ENCODE measurements at regions not wholly inside any gene's neighbourhood (a gene's known extent, or its start where the extent isn't known, plus 50 kb on each side); places are given as distances from the start of the nearest gene placed in this dataset.
A peak's percentile ranks its signal among the peaks of the same experiment; 100 is the strongest.

DNA sequence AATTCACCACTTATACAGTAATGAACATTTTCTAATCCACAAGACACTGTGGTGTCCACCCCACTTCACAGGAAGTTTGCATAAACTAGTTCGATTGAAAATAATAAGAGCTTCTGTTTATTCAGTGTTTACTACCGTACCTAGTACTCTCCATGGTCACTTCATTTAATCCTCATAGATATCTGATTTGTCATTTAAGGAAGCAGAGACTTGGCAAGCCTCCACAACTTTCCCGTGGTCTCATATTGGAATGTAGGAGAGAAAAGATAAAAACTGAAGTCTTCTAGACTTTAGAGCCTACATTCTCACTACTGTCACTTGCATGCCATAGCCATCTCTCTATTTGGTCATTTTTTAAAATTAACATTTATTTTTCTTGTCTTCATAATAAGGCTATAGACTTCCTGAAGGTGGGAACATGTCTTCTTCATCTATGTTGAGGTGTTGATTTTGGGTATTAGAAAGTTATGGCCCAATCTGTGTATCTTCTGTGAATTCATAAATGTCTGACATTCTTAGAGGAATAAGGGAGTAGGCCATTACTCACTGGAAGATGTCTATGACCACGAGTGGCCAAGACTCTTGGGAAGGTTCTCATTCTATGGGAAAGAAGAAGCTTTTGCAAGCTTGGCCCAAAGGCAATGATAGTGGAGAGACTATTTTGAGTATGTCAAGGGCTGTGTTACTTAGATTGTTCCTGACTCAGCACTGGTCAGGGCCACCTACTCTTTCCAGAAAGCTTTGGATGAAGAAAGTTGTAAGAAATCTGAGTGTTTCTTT lies 423.7 kb downstream of the LRIG3 start:
- no peaks in the 10 kb centered on the region for H4K20me1 ChIP-seq
- no peak for TF ChIP-seq Cebpa-rat (IDR thresholded peaks at IDR 0.05)
- no peak overlapping the region for H3K9ac ChIP-seq
- no peak overlapping the region for H3K4me2 ChIP-seq
- H3K27ac ChIP-seq = no peak overlapping the region
- no peaks in the 10 kb centered on the region for H3K4me1 ChIP-seq
- H3K4me3 ChIP-seq = no peak overlapping the region
- H3K36me3 ChIP-seq = no peaks in the 10 kb centered on the region
- H3K9me3 ChIP-seq (replicated peaks in 1 of 11) = no peaks in the 10 kb centered on the region
- no peaks in the 10 kb centered on the region for H3K27me3 ChIP-seq

DNA sequence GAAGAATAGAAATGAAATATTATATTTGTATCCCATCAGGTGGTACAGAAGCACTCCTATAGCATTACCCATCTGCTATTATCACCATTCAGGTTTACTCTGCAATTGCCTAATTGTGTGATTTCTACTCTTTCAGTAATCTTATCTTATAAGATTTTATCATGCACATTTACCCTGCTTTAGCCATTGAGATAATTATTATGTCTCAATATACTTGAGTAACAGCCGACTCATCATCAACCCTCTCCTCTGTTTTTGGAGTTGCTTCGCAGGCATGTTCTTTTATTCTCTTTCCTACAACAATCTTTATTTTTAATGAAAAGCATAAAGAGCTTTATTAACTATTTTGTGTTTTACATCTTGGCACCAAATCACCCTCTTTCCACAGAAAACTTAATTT lies 419.9 kb downstream of the LRIG3 start:
- H3K36me3 ChIP-seq = no peaks in the 10 kb centered on the region
- H3K4me2 ChIP-seq = no peak overlapping the region
- no peaks in the 10 kb centered on the region for H3K4me1 ChIP-seq
- no peak overlapping the region for H3K4me3 ChIP-seq
- no peak overlapping the region for H3K27ac ChIP-seq
- H4K20me1 ChIP-seq = no peaks in the 10 kb centered on the region
- no peaks in the 10 kb centered on the region for H3K27me3 ChIP-seq
- no peak for TF ChIP-seq Cebpa-rat (IDR thresholded peaks at IDR 0.05)
- H3K9me3 ChIP-seq (replicated peaks in 1 of 11) = no peaks in the 10 kb centered on the region
- no peak overlapping the region for H3K9ac ChIP-seq

DNA sequence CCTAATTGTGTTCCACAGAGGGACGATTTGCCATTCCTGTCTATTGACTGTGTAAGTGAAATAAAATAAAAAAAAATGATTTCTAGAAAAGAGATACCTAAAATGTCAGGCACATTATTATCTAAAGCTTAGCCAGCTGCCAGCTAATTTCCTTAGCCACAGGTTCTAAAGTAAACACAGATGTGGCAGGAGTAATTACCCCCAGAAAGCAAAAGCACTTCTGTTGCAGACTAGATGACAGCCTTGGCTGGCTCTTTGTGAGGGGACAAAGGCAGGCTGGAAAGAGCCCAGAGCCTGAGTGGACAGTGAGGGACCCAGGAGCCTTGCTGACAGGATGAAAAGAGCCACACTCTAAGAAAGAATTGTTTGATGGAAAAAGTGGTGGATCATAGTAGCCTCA lies 418.1 kb downstream of the LRIG3 start:
- Histone ChIP-seq H3K4me1 (no peaks in the 10 kb centered on the region), H3K27ac (no peak overlapping the region), H4K20me1 (no peaks in the 10 kb centered on the region), H3K27me3 (no peaks in the 10 kb centered on the region), H3K9ac (no peak overlapping the region), H3K36me3 (no peaks in the 10 kb centered on the region), H3K4me3 (no peak overlapping the region), H3K4me2 (no peak overlapping the region), H3K9me3 (replicated peaks in 1 of 11) (no peaks in the 10 kb centered on the region)
- no peak for TF ChIP-seq Cebpa-rat (IDR thresholded peaks at IDR 0.05)

DNA sequence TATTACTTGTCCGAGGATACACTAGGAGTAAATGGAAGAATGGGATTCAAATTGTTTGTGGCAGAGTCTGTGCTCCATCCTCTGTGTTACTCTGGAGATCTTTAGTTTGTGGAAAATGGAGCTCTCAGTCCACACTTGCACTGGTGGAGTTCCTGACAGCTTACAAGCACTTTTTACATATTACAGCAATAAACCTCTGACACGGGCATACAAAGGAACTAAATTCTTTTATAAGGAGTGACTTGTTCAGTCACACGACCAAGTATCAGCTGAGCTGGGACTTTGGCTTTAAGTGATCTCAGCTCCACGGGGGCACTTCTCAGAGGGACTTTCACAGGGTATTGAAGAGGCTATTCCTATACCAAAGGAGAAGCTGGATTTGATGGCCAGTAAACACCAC lies 417.5 kb downstream of the LRIG3 start:
- H3K9me3 ChIP-seq (replicated peaks in 1 of 11) = no peaks in the 10 kb centered on the region
- no peak overlapping the region for H3K9ac ChIP-seq
- no peaks in the 10 kb centered on the region for H4K20me1 ChIP-seq
- no peak for TF ChIP-seq Cebpa-rat (IDR thresholded peaks at IDR 0.05)
- no peak overlapping the region for H3K27ac ChIP-seq
- H3K4me2 ChIP-seq = no peak overlapping the region
- H3K4me1 ChIP-seq = no peaks in the 10 kb centered on the region
- no peaks in the 10 kb centered on the region for H3K27me3 ChIP-seq
- no peaks in the 10 kb centered on the region for H3K36me3 ChIP-seq
- no peak overlapping the region for H3K4me3 ChIP-seq

DNA sequence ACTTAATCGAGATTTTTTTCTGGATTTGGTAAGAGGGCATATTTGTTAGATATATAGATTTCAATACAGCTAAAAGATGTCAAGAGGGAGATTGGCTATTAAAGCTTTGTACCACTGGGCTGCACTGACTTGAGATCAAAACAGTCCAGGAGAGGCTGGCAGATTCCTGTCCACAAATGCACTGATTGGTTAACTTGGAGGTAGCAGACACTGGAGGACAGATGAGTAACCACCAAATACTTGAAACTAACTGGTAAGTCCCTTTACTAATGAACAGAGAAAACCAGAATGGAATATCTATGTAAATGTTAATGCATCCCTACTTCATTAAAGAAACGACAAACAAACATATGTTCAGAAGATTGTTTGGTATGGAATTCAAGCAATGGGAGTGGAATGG lies 416.6 kb downstream of the LRIG3 start:
- no peak for TF ChIP-seq Cebpa-rat (IDR thresholded peaks at IDR 0.05)

DNA sequence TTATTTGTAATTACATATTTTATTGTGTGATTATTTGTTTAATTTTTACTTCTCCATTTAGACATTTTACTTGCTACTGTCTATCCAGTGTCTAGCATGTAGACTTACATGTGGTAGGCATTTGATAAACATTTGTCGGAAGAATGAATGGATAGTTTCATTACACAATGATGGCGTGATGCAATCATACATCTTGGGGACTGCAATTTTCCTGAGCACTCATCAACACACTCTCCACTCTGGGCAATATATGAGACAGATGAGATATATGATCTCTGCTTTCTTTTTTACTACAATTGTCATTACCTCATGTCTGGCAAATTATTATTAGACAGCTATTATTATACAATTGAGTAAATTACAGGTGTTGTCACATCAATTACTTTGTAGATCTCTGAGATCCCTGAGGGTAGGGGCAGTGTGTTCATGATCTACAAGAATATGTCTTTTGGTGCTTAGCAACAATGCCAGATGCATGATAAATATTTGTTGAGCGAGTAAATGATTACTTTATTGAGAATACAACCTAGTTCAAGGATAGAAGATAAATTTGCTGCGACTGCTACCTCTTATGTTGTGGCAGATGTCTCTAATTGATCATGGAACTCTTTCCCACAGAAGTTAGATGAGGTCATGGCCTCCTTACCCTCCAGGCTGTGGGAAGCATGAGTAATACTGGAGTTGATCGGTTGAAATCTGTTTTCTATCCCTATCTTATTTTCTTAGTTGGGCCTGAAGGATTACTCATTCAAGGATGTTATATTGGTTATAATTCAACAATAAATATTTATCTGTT lies 416.0 kb downstream of the LRIG3 start:
- no peak for TF ChIP-seq Cebpa-rat (IDR thresholded peaks at IDR 0.05)
- no peak overlapping the region for H3K4me3 ChIP-seq
- H3K27ac ChIP-seq = no peak overlapping the region
- H3K4me1 ChIP-seq = peaks cover 0 to 5% (median 0%) of the 10 kb centered on the region in 10 experiments; a peak in 3 of 20 replicates
- H3K9ac ChIP-seq = no peak overlapping the region
- H3K27me3 ChIP-seq = no peaks in the 10 kb centered on the region
- H3K9me3 ChIP-seq (replicated peaks in 1 of 11) = peaks cover 0 to 4% (median 0%) of the 10 kb centered on the region in 11 experiments; a peak in 2 of 22 replicates
- no peak overlapping the region for H3K4me2 ChIP-seq
- H3K36me3 ChIP-seq = no peaks in the 10 kb centered on the region
- no peaks in the 10 kb centered on the region for H4K20me1 ChIP-seq

More for the DNA sequence above, 416.6 kb downstream of the LRIG3 start:
- H3K9me3 ChIP-seq (replicated peaks in 1 of 11) = no peaks in the 10 kb centered on the region
- no peak overlapping the region for H3K4me3 ChIP-seq
- H3K27ac ChIP-seq = no peak overlapping the region
- H3K4me1 ChIP-seq = no peaks in the 10 kb centered on the region
- no peak overlapping the region for H3K9ac ChIP-seq
- H3K27me3 ChIP-seq = no peaks in the 10 kb centered on the region
- H4K20me1 ChIP-seq = no peaks in the 10 kb centered on the region
- no peak overlapping the region for H3K4me2 ChIP-seq
- H3K36me3 ChIP-seq = no peaks in the 10 kb centered on the region

DNA sequence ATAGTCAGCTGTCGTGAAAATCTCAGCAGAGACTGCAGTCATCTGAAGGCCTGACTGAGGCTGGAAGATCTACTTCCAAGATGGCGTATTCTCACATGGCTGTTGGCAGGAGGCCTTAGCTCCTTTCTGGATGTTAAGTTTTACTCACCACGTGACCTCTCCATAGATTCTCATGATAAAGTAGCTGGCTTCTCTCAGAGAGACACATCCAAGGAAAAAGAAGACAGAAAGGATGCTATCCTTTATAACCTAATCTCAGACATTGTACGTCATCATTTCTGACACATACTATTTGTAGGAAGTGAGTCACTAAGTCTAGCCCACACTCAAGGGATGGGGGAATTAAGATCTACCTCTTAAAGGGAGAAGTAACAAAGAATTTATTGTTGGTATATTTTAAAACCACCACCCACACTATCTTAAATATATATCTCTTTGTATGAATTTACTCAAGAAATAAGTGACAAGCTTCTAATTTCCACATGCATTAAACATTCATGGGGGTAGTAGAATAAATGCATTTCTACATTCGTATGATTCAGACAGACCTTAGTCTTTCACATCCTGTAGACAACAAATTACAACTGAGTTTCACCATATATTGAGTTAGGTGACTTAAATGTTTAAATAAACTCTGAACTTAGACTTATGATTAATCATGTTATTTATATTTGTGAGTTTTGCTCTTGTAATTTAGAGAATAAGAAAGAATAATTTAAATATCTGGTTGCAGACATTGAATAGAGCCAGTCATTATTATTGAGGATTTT lies 411.0 kb downstream of the LRIG3 start:
- H3K36me3 ChIP-seq = no peaks in the 10 kb centered on the region
- no peak overlapping the region for H3K4me3 ChIP-seq
- no peak overlapping the region for H3K9ac ChIP-seq
- peaks cover 0 to 11% (median 6%) of the 10 kb centered on the region in 11 experiments; a peak in 11 of 22 replicates for H3K9me3 ChIP-seq (replicated peaks in 1 of 11)
- TF ChIP-seq Cebpa-rat (IDR thresholded peaks at IDR 0.05) = no peak
- H4K20me1 ChIP-seq = no peaks in the 10 kb centered on the region
- H3K27me3 ChIP-seq = peaks cover 0 to 6% (median 0%) of the 10 kb centered on the region in 11 experiments; a peak in 1 of 22 replicates
- peaks cover 0 to 8% (median 0%) of the 10 kb centered on the region in 10 experiments; a peak in 3 of 20 replicates for H3K4me1 ChIP-seq
- H3K4me2 ChIP-seq = peak overlapping the region in 1 of 11 experiments; percentile 25; a peak in 1 of 22 replicates
- no peak overlapping the region for H3K27ac ChIP-seq

DNA sequence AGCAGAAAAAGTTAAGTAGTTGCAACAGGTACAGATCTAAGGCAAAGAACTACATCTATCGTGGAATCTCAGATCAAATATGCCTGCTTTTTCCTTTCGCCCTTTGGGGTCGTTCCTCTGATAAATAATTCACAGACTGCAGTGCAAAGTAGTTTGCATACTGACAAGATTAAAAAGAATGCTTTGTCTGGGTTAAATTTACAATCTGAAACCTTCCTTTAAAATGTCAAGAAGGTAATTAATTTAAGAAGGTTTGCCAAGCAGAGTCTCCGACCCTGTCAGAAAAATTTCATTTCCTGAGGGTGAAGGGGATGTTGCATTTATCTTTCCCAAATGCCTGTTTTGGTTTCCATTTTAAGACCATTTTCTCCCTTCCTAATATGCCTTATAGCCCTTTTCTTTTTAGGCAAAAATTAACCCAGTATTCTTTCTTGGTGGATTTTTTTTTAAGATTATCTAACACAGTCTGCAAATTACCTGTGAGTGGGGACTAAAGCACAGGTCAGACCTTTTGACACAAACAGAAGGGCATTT lies 406.9 kb downstream of the LRIG3 start:
- H4K20me1 ChIP-seq = no peaks in the 10 kb centered on the region
- no peak overlapping the region for H3K9ac ChIP-seq
- H3K4me3 ChIP-seq = no peak overlapping the region
- H3K36me3 ChIP-seq = no peaks in the 10 kb centered on the region
- H3K4me2 ChIP-seq = no peak overlapping the region
- no peak for TF ChIP-seq Cebpa-rat (IDR thresholded peaks at IDR 0.05)
- H3K4me1 ChIP-seq = peaks cover 0 to 8% (median 0%) of the 10 kb centered on the region in 10 experiments; a peak in 3 of 20 replicates
- peaks cover 0 to 6% (median 0%) of the 10 kb centered on the region in 11 experiments; a peak in 1 of 22 replicates for H3K27me3 ChIP-seq
- no peak overlapping the region for H3K27ac ChIP-seq
- H3K9me3 ChIP-seq (replicated peaks in 1 of 11) = peaks cover 15 to 27% (median 20%) of the 10 kb centered on the region in 11 experiments

DNA sequence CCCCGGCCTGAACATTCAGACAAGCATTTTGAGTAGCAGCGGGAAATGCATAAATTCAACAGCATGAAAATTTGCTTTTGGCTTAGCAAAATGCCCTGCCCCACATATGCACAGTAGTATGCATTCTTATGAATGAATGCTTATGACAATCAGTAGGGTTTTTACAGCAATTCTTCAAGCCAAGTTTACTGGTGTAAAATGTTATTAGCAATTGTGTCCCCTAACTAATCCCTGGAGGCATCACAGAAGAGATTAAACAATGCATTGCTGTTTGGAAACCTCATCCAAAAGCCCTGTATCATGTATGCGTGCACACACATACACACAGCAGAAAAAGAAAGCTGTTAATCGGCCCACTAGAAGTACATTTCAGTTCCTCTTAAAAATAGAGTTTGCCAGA lies 406.5 kb downstream of the LRIG3 start:
- TF ChIP-seq Cebpa-rat (IDR thresholded peaks at IDR 0.05) = no peak
- Histone ChIP-seq H3K4me2 (no peak overlapping the region), H4K20me1 (no peaks in the 10 kb centered on the region), H3K27ac (no peak overlapping the region), H3K9ac (no peak overlapping the region), H3K27me3 (peaks cover 0 to 6% (median 0%) of the 10 kb centered on the region in 11 experiments; a peak in 1 of 22 replicates), H3K4me3 (no peak overlapping the region), H3K9me3 (replicated peaks in 1 of 11) (peaks cover 19 to 31% (median 24%) of the 10 kb centered on the region in 11 experiments), H3K36me3 (no peaks in the 10 kb centered on the region), H3K4me1 (peaks cover 0 to 8% (median 0%) of the 10 kb centered on the region in 10 experiments; a peak in 3 of 20 replicates)
